Thyroid gland (tissue), 4 donors: ENCODE measurements at regions not wholly inside any gene's neighbourhood (a gene's known extent, or its start where the extent isn't known, plus 50 kb on each side); places are given as distances from the start of the nearest gene placed in this dataset.

Experiments used
- DNase-seq, 2 donors: peaks; one replicate each; pipeline ENCODE4 v3.0.0-alpha.2; 2019
- H3K27ac ChIP-seq, 3 donors: fragments of 200-600 bp; sonication (generic); 1 replicate in 2 of 3; 2 replicates in 1 of 3; pipeline ENCODE4 v1.5.1; 2016 to 2019; ENCODE audit warnings: mild to moderate bottlenecking in 1 of 3, moderate library complexity in 1 of 3
- H3K27me3 ChIP-seq: fragments of 200-600 bp; sonication (generic); one replicate; pipeline ENCODE4 v1.5.1; 2019
- H3K36me3 ChIP-seq, 2 donors: fragments of 200-600 bp; sonication (generic); one replicate each; pipeline ENCODE4 v1.5.1; 2016 to 2019
- H3K4me1 ChIP-seq, 2 donors: fragments of 200-600 bp; sonication (generic); one replicate each; pipeline ENCODE4 v1.5.1; 2017 to 2019
- H3K4me3 ChIP-seq, 3 donors: fragments of 200-600 bp; sonication (generic); replicated peaks in 1 of 3; 1 replicate in 2 of 3; 2 replicates in 1 of 3; pipeline ENCODE4 v1.5.1; 2016; ENCODE audit warnings: mild to moderate bottlenecking in 1 of 3
- H3K9me3 ChIP-seq: fragments of 200-600 bp; sonication (generic); one replicate; pipeline ENCODE4 v1.5.1; 2017
- POLR2A ChIP-seq, 2 donors: fragments of 450-650 bp; IDR thresholded peaks; one replicate each; pipeline ENCODE4 v1.6.1; 2017; ENCODE audit warnings: antibody characterized with exemption in 2 of 2, mild to moderate bottlenecking in 2 of 2, moderate library complexity in 1 of 2
- WGBS, 2 donors: methylation state at CpG; one replicate each; pipeline ENCODE4 v1.1.5; 2017; 5-methylcytosine and 5-hydroxymethylcytosine counted together
- intact Hi-C: fragments of 100-400 bp; cut with DNase I; formaldehyde crosslinking; loops from one replicate; pipeline ENCODE4 v1.15.1; 2023
- TF ChIP-seq, protein P1 (sequence below), 6 experiments: fragments of 200-600 bp in 3 of 6; fragments of 450-650 bp in 3 of 6; sonication (generic) in 3 of 6; IDR thresholded peaks; one replicate each; pipeline ENCODE4 v1.5.1; 2016 to 2019; ENCODE audit warnings: antibody characterized with exemption in 6 of 6, mild to moderate bottlenecking in 2 of 6, inconsistent platforms in 1 of 6, moderate library complexity in 1 of 6

DNA sequence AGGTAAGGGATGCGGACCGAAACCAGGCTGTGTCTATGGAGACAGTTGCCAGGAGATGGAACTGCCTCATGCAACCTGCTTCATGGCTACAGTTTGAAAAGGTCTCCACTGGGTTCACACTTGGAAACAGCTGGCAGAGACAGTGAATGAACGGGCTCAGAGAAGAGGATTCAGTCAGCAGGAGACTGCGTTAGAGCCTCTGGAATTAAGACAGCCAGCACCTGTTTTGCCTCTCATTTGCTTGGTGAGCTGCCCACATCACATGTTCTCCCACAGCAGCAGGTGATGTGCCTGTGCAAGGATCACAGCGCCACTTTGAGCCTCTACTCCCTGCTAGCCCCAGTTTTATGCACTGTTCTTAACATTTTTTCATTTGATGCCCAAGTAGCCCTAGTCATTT, 321.0 kb downstream of the PLPP3 start:
- Histone ChIP-seq H3K4me1 (peaks cover 11 to 13% of the 10 kb centered on the region in 2 donors), H3K27ac (no peak overlapping the region), H3K27me3 (no peaks in the 10 kb centered on the region), H3K36me3 (no peaks in the 10 kb centered on the region), H3K9me3 (no peaks in the 10 kb centered on the region), H3K4me3 (no peak overlapping the region)
- no peak for TF ChIP-seq POLR2A (IDR thresholded peaks at IDR 0.05)
- TF ChIP-seq, protein P1, sequence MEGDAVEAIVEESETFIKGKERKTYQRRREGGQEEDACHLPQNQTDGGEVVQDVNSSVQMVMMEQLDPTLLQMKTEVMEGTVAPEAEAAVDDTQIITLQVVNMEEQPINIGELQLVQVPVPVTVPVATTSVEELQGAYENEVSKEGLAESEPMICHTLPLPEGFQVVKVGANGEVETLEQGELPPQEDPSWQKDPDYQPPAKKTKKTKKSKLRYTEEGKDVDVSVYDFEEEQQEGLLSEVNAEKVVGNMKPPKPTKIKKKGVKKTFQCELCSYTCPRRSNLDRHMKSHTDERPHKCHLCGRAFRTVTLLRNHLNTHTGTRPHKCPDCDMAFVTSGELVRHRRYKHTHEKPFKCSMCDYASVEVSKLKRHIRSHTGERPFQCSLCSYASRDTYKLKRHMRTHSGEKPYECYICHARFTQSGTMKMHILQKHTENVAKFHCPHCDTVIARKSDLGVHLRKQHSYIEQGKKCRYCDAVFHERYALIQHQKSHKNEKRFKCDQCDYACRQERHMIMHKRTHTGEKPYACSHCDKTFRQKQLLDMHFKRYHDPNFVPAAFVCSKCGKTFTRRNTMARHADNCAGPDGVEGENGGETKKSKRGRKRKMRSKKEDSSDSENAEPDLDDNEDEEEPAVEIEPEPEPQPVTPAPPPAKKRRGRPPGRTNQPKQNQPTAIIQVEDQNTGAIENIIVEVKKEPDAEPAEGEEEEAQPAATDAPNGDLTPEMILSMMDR (IDR thresholded peaks at IDR 0.05), result no peak
- DNase-seq, result no peak
- 90 to 92% methylated on average over 5 of the region's 5 CpGs for WGBS, 2 donors
- intact Hi-C loops, result no loop called here

DNA sequence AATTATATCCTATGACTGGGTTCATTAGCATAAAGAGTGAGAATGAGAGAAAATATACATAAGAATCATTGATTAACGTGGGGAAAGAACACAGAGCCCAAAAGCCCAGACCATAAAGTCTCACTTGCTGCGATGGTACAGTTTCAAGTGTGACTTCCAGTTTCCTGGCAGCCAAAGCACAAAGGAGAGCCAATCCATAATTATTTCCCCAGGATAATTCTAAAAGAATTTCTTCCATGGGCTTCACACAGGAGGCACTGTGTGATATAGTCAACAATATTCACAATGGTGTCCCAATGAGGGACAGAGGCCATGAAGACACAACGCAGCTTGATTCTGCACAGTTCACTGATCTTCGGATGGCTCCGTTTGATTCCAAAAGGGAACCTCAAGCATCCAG, 321.6 kb downstream of the PLPP3 start:
- 82 to 90% methylated on average over 5 of the region's 5 CpGs for WGBS, 2 donors
- Histone ChIP-seq H3K27ac (no peak overlapping the region), H3K4me3 (no peak overlapping the region), H3K9me3 (no peaks in the 10 kb centered on the region), H3K36me3 (no peaks in the 10 kb centered on the region), H3K27me3 (no peaks in the 10 kb centered on the region), H3K4me1 (peaks cover 11 to 13% of the 10 kb centered on the region in 2 donors)
- TF ChIP-seq, protein P1 (IDR thresholded peaks at IDR 0.05), result no peak
- TF ChIP-seq POLR2A (IDR thresholded peaks at IDR 0.05), result no peak
- no peak for DNase-seq
- intact Hi-C loops, result no loop called here

DNA sequence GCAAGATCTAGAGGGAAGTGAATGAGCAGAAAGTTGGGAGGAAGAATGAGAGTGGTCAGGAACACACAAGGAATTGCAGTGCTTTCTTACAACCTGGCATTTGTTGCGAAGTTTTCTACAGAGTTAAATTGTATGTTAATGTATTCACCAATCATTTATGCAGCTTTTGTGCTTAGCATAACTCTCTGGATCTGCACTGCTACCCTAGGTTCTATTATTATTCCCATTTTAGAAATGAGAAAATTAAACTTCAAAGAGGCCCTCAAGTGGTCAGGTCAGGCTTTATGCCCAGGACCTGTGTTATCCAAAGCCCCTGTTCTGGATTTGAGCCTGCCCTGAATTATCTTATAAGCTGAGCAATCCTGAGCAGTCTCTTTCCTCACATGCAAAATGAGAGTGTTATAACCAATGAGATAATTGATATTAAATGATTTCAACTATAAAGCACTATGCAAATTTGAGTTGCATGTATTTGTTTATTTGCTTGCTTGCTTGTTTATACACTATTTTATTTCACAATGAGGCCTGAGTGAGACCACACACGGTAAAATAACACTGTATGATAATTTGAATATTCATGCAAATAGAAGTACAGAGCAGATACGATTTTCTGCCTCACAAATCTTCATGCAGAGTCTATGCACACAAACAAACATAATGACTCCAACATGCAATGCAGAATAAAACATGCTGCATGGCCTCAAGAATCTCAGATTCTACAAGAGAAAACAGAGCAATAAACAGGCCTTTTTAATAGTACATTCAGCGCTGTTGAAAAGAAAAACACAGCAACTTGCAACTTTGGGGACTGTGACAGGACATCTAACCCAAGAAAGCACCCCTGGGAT, 323.0 kb downstream of the PLPP3 start:
- no peak for TF ChIP-seq POLR2A (IDR thresholded peaks at IDR 0.05)
- TF ChIP-seq, protein P1 (IDR thresholded peaks at IDR 0.05), result peak in 1 of 6 experiments; percentile 5
- H3K4me3 ChIP-seq, result no peak overlapping the region
- 70 to 75% methylated on average over 4 of the region's 4 CpGs for WGBS, 2 donors
- intact Hi-C loops, result no loop called here
- H3K27me3 ChIP-seq, result no peaks in the 10 kb centered on the region
- no peaks in the 10 kb centered on the region for H3K9me3 ChIP-seq
- peaks cover 11 to 13% of the 10 kb centered on the region in 2 donors for H3K4me1 ChIP-seq
- no peak for DNase-seq
- H3K27ac ChIP-seq, result no peak overlapping the region
- no peaks in the 10 kb centered on the region for H3K36me3 ChIP-seq

DNA sequence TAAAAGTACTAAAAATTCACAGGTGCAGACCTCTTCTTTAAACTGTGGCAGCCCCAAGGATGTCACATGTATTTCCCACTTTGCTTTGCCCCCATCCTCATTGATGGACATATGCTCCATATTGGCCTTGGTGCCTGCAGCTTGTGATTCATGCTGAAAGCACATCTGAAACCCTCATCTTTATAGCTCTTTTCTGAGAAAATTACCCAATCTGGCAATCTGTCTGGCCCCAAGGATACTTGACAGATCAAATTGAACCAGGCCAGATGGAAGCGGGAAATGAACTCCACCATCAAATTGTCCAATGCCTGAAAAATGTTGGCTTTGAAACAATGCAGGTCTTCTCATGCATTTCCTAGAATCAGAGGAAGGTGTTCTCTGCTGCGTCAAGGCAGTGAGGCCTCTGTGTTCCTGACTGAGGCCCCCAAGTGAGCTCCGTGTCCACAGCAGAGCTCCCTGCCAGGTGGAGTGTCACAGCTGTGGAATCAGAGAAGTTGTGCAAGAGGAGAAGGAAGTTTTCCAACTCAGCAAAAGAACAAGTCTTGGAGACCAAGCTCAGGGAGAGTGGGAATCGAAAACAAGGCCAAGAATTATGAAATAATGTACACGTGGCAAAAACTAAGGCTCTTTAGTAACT, 323.7 kb downstream of the PLPP3 start:
- intact Hi-C loops, result no loop called here
- Histone ChIP-seq H3K9me3 (no peaks in the 10 kb centered on the region), H3K36me3 (no peaks in the 10 kb centered on the region)

More for the DNA sequence above, 323.7 kb downstream of the PLPP3 start:
- peak overlapping the region in 1 of 3 donors; percentile 35 for H3K27ac ChIP-seq
- no peak overlapping the region for H3K4me3 ChIP-seq
- peak; percentile 39 to 49 for DNase-seq
- no peaks in the 10 kb centered on the region for H3K27me3 ChIP-seq
- 61 to 64% methylated on average over 5 of the region's 5 CpGs for WGBS, 2 donors
- no peak for TF ChIP-seq POLR2A (IDR thresholded peaks at IDR 0.05)
- TF ChIP-seq, protein P1 (IDR thresholded peaks at IDR 0.05), result no peak
- H3K4me1 ChIP-seq, result peaks cover 11 to 13% of the 10 kb centered on the region in 2 donors
